ENCODE measurements at regions not wholly inside any gene's neighbourhood (a gene's known extent, or its start where the extent isn't known, plus 50 kb on each side); places are given as distances from the start of the nearest gene placed in this dataset.

DNA sequence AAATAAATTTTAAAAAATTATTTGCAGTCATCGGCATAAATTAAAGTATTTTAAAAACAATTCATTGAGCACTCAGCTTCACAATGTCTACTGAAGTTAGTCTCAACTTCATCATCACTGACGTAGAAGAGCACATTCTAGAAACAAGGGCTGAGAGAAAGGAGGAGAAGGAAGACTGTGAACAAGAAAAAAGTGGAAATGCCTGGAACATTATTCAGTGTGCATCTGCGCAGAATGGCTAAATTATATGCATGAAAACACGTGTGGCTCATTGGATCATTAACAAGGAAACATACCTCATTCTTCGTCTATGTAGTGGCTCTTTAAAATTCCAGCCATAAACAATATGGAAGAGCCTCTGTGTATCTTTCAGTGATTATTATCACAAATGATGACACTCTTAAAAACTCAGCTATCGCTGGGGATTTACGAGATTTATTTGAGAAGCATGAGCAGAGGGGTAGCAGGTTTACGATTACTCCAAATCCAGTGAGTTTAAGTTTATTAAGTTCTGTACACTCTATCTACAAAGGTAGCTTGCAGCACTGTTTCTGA lies 404.2 kb upstream of the CDIN1 start:
- H4K5ac ChIP-seq (ENCODE audit: low read depth, low read length) = peak overlapping the region; percentile 5; the same call in 1 of the 2 replicates
- H2AK5ac ChIP-seq (ENCODE audit: low read depth, low read length) = no peak overlapping the region
- no peak overlapping the region for H2BK20ac ChIP-seq (ENCODE audit: low read depth, low read length)
- H3K56ac ChIP-seq (ENCODE audit: extremely low read depth, insufficient read depth, low read length) = no peak overlapping the region
- TF ChIP-seq MAFK (IDR thresholded peaks at IDR 0.05; ENCODE audit: low read depth, low read length) (peak; percentile 44), CEBPB (IDR thresholded peaks at IDR 0.05; ENCODE audit: low read depth, low read length) (no peak)
- DNase-seq (no peak), ATAC-seq (ENCODE audit: low read depth) (no peak)
- no peaks in the 10 kb centered on the region for H3K36me3 ChIP-seq (ENCODE audit: control insufficient read depth, insufficient read depth, low read length)
- H3K4me3 ChIP-seq (ENCODE audit: insufficient read depth, low read depth, low read length) = no peak overlapping the region
- in situ Hi-C loops (cut with MboI; ENCODE audit: low sequenced_read_pairs) (no loop called here), intact Hi-C loops (cut with micrococcal nuclease) (no loop called here), dilution Hi-C loops (cut with HindIII; ENCODE audit: low sequenced_read_pairs, unreplicated experiment) (no loop called here)
- no peak overlapping the region for H3K14ac ChIP-seq (replicated peaks; ENCODE audit: low read depth, low read length)
- no peak overlapping the region for H3K23ac ChIP-seq (ENCODE audit: low read depth, low read length)
- no TSS peak for BruUV-seq (replicated peaks)
- H3K27me3 ChIP-seq (ENCODE audit: control insufficient read depth, insufficient read depth, low read length) = no peaks in the 10 kb centered on the region
- no peak overlapping the region for H4K8ac ChIP-seq (ENCODE audit: low read depth in 2 of 2, low read length in 2 of 2)
- no peaks in the 10 kb centered on the region for H3K9me3 ChIP-seq (ENCODE audit: control insufficient read depth, insufficient read depth, low read length)
- H2BK15ac ChIP-seq (ENCODE audit: low read depth, low read length) = no peak overlapping the region
- H2BK5ac ChIP-seq (ENCODE audit: low read depth, low read length, poor library complexity, severe bottlenecking) = no peak overlapping the region
- H3K4me1 ChIP-seq (ENCODE audit: control insufficient read depth, insufficient read depth, low read length) = peaks cover 9% of the 10 kb centered on the region
- ChIA-PET POLR2A (ENCODE audit: unreplicated experiment) (interaction anchor here (0.6 kb wide), 1 partner anchor 87 kb away, joined by 3 read pairs; no protein-coding TSS in a partner anchor), CTCF (interaction anchor here (0.6 kb wide), 1 partner anchor 878 kb away, joined by 3 read pairs; no protein-coding TSS in a partner anchor)
- H3K18ac ChIP-seq (ENCODE audit: low read depth, low read length) = peak overlapping the region; percentile 20
- H2BK120ac ChIP-seq (ENCODE audit: low read depth, low read length) = no peak overlapping the region
- H4K91ac ChIP-seq (ENCODE audit: insufficient read depth, low read depth, low read length) = no peak overlapping the region
- H3K4ac ChIP-seq (ENCODE audit: low read depth, low read length) = no peak overlapping the region
- H3K4me2 ChIP-seq (ENCODE audit: low read depth, low read length) = no peak overlapping the region; the same call in 1 of the 2 replicates
- H3K27ac ChIP-seq (ENCODE audit: insufficient read depth, low read length) = no peak overlapping the region
- WGBS, 2 experiments (ENCODE audit: extremely low coverage in 2 of 2, insufficient read length in 1 of 2) = no CpG with 5 or more reads among the region's 8 CpGs
- no peak overlapping the region for H2AFZ ChIP-seq (replicated peaks; ENCODE audit: low read length, poor library complexity)
- no peaks in the 10 kb centered on the region for H3K79me1 ChIP-seq (ENCODE audit: low read depth in 1 of 2, low read length in 2 of 2)
- no peaks in the 10 kb centered on the region for H3K9me1 ChIP-seq (ENCODE audit: insufficient read depth, low read length)
- no peak overlapping the region for H2AK9ac ChIP-seq (replicated peaks; ENCODE audit: low read depth, low read length, poor library complexity)
- no peak overlapping the region for H3K9ac ChIP-seq (ENCODE audit: low read depth, low read length)
- no peaks in the 10 kb centered on the region for H4K20me1 ChIP-seq (ENCODE audit: insufficient read depth, low read length)

Data from IMR-90 (cell line).